Kidney (tissue), 13 donors: ENCODE measurements at regions not wholly inside any gene's neighbourhood (a gene's known extent, or its start where the extent isn't known, plus 50 kb on each side); places are given as distances from the start of the nearest gene placed in this dataset.

Source experiments
- DNase-seq, 5 donors: peaks; one replicate each; pipeline ENCODE4 v3.0.0-alpha.2; 2013 to 2020
- FAIRE-seq: peaks from 2 replicates; lab custom pipeline; 2012; peaks lifted over from hg19 to GRCh38; lab: Jason Lieb, UNC
- H3K27ac ChIP-seq, 2 donors: one replicate each; pipeline ENCODE4 v1.7.0; 2013; ENCODE audit warnings: low read depth in 2 of 2, low read length in 2 of 2, inconsistent platforms in 1 of 2
- H3K27me3 ChIP-seq: one replicate; pipeline ENCODE4 v1.7.1; 2013; ENCODE audit warnings: low read length, inconsistent platforms; ENCODE audit not compliant: control insufficient read depth, insufficient read depth
- H3K36me3 ChIP-seq, 3 donors: one replicate each; pipeline versions ENCODE4 v1.7.0 to v1.7.1; 2013; ENCODE audit warnings: low read length in 3 of 3, control low read depth in 1 of 3, inconsistent platforms in 1 of 3; ENCODE audit not compliant: insufficient read depth in 3 of 3, control insufficient read depth in 2 of 3
- H3K4me1 ChIP-seq, 3 donors: one replicate each; pipeline versions ENCODE4 v1.7.0 to v1.7.1; 2013; ENCODE audit warnings: low read length in 3 of 3, inconsistent platforms in 1 of 3, low read depth in 1 of 3; ENCODE audit not compliant: control insufficient read depth in 2 of 3, insufficient read depth in 2 of 3
- H3K4me3 ChIP-seq, 3 donors: one replicate each; pipeline versions ENCODE4 v1.7.0 to v1.8.1; 2013; ENCODE audit warnings: low read length in 3 of 3, control low read depth in 1 of 3, inconsistent platforms in 1 of 3
- H3K9ac ChIP-seq, 3 donors: one replicate each; pipeline versions ENCODE4 v1.7.0 to v1.7.1; 2013; ENCODE audit warnings: low read length in 3 of 3, control low read depth in 1 of 3, inconsistent platforms in 1 of 3
- H3K9me3 ChIP-seq, 3 donors: one replicate each; pipeline versions ENCODE4 v1.7.0 to v1.7.1; 2013; ENCODE audit warnings: low read length in 3 of 3, control low read depth in 1 of 3, inconsistent platforms in 1 of 3; ENCODE audit not compliant: control insufficient read depth in 2 of 3, insufficient read depth in 1 of 3
- CTCF ChIP-seq: IDR thresholded peaks from 3 replicates; pipeline ENCODE4 v1.5.1; 2012; ENCODE audit warnings: mild to moderate bottlenecking, moderate library complexity, borderline replicate concordance; ENCODE audit not compliant: insufficient read depth; ENCODE audit errors: extremely low read depth
- intact Hi-C: fragments of 100-400 bp; cut with DNase I; formaldehyde crosslinking; loops from one replicate; pipeline ENCODE4 v1.11.1; 2022
- donor health status: control.
- donor health status: control.
- donor health status: control.
- donor health status: control.
- donor health status: control.
- donor health status: DM: yes; HTN: yes; CAD: no.
- donor health status: Normal renal cell carcinoma (clear cell type).

DNA sequence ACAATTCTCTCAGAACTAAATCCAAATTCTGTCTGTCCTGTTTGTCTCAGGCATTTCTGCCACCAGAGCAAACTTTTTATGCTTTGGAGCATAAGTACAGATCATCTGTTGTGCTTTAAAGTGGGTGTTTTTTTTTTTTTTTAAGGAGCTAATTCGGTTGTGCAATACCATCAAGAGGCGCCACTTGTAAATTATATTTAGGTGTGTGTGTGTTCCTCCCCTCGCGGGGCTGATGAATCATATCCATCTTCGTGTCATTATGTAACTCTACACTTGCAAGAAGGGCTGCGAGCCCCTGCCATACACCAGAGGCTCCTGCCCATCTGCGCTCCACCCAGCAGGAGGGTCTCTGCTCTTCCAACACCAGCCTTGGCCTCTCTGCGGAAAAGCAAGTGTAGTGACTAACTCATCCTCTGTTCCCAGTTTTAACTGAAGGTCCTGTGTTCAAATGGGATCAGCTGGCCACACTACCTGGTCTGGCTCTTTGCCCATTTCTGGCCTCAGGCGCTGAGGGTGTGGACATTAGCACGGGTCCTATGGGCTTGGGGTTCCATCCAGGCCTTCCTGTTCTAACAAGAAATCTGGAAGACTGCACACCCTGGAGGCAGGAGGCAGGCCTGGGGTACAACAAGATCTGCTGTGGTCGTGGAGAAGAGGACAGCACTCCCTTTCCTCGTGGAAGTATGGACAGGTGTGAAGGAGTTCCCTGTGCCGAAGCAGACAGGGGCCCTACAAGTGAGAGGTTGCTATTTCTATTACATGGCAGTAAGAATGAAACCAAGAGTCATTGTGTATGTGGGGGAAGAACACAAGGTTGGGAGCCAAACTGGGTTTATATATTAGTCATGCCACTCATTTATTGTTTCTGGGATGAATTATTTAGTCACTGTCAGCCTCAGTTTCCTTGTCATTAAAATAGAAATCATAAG is 96.1 kb upstream of the MBNL2 start:
- H3K27me3 ChIP-seq: no peaks in the 10 kb centered on the region
- H3K36me3 ChIP-seq: no peaks in the 10 kb centered on the region
- H3K27ac ChIP-seq: no peak overlapping the region
- peak overlapping the region in 1 of 3 donors; percentile 2 for H3K9ac ChIP-seq
- FAIRE-seq (no peak), DNase-seq (peak in 2 of 5 donors; percentile 30 to 61)
- no peak for TF ChIP-seq CTCF
- H3K9me3 ChIP-seq: no peaks in the 10 kb centered on the region
- intact Hi-C loops: loop anchor here (10.0 kb wide), 1 partner anchor 89 kb away; no protein-coding TSS in a partner anchor
- H3K4me1 ChIP-seq: peaks cover 0 to 2% (median 0%) of the 10 kb centered on the region in 3 donors
- no peak overlapping the region for H3K4me3 ChIP-seq

DNA sequence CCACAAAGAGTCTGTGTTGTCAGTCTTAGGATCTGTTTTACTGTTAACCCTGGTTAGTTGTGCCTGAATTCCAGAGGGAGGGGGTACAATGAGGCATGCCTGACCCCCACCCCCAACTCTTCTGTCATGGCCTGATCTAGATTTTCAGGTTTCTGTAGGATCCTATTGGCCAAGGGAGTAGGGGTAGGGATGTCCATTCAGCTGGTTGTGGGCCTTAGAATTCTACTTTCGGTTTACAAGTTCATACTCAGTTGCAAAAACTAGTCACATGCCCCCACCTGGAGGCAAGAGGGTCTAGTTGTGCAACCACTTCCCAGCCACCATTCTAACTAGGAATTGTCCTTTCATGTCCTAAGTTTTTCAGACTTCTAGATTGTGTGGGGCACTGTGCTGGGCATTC is 94.3 kb upstream of the MBNL2 start:
- no peak overlapping the region for H3K4me3 ChIP-seq
- no peak overlapping the region for H3K9ac ChIP-seq
- no peak for DNase-seq
- peaks cover 0 to 2% (median 0%) of the 10 kb centered on the region in 3 donors for H3K4me1 ChIP-seq
- no peaks in the 10 kb centered on the region for H3K9me3 ChIP-seq
- intact Hi-C loops: loop anchor here (10.0 kb wide), 1 partner anchor 87 kb away; no protein-coding TSS in a partner anchor
- H3K27ac ChIP-seq: no peak overlapping the region
- TF ChIP-seq CTCF: no peak
- no peaks in the 10 kb centered on the region for H3K27me3 ChIP-seq
- FAIRE-seq: no peak
- no peaks in the 10 kb centered on the region for H3K36me3 ChIP-seq

GRCh38 chr13:97130190-97130589 is 91.9 kb upstream of the MBNL2 start:
- TF ChIP-seq CTCF: no peak
- H3K36me3 ChIP-seq: no peaks in the 10 kb centered on the region
- no peaks in the 10 kb centered on the region for H3K9me3 ChIP-seq
- H3K9ac ChIP-seq: no peak overlapping the region
- H3K27me3 ChIP-seq: no peaks in the 10 kb centered on the region
- no peak for DNase-seq
- no peak for FAIRE-seq
- H3K27ac ChIP-seq: no peak overlapping the region
- no peak overlapping the region for H3K4me3 ChIP-seq
- intact Hi-C loops: no loop called here
- peaks cover 0 to 2% (median 0%) of the 10 kb centered on the region in 3 donors for H3K4me1 ChIP-seq
